IMR-90 (cell line): ENCODE measurements at regions not wholly inside any gene's neighbourhood (a gene's known extent, or its start where the extent isn't known, plus 50 kb on each side); places are given as distances from the start of the nearest gene placed in this dataset.

Source experiments
- ATAC-seq: fragments of 200-7000 bp; cut with Tn5 transposase; 2 replicates; pipeline ENCODE4 v1.9.1; 2020; ENCODE audit warnings: low read depth, mild to moderate bottlenecking, moderate library complexity
- BruUV-seq: library from RNA; stranded (reverse); fragments of 400-500 nt; replicated peaks from 2 replicates; lab custom pipeline; 2021; lab: Mats Ljungman, UMichigan
- CTCF ChIA-PET: fragments of 300-600 bp; formaldehyde crosslinking; extraction: SDS; loops from one replicate; lab custom pipeline; 2021; ENCODE audit warnings: antibody characterized with exemption; lab: Yijun Ruan, JAX
- POLR2A ChIA-PET: fragments of 300-600 bp; sonication (Branson Sonifier 250); formaldehyde crosslinking; loops from one replicate; lab custom pipeline; 2022; ENCODE audit warnings: antibody characterized with exemption; ENCODE audit not compliant: unreplicated experiment; lab: Charles Lee
- DNase-seq: peaks from one replicate; pipeline ENCODE4 v3.0.0; 2013
- H2AFZ ChIP-seq: replicated peaks from 2 replicates; pipeline ENCODE3; 2013; ENCODE audit warnings: low read length, mild to moderate bottlenecking; ENCODE audit not compliant: poor library complexity
- H2AK5ac ChIP-seq: 2 replicates; pipeline ENCODE4 v1.6.1; 2013; ENCODE audit warnings: low read depth, low read length, inconsistent platforms
- H2AK9ac ChIP-seq: replicated peaks from 2 replicates; pipeline ENCODE3; 2013; ENCODE audit warnings: mild to moderate bottlenecking, low read depth, low read length, moderate library complexity; ENCODE audit not compliant: poor library complexity
- H2BK120ac ChIP-seq: 2 replicates; pipeline ENCODE4 v1.6.1; 2013; ENCODE audit warnings: low read depth, low read length, inconsistent platforms
- H2BK15ac ChIP-seq: 3 replicates; pipeline ENCODE4 v1.6.1; 2013; ENCODE audit warnings: low read depth, low read length, inconsistent platforms
- H2BK20ac ChIP-seq: 2 replicates; pipeline ENCODE4 v1.6.1; 2013; ENCODE audit warnings: low read depth, mild to moderate bottlenecking, inconsistent platforms, low read length, moderate library complexity
- H2BK5ac ChIP-seq: 2 replicates; pipeline ENCODE4 v1.6.1; 2013; ENCODE audit warnings: mild to moderate bottlenecking, low read depth, low read length, inconsistent platforms; ENCODE audit not compliant: poor library complexity, severe bottlenecking
- H3K14ac ChIP-seq: replicated peaks from 2 replicates; pipeline ENCODE4 v1.6.1; 2013; ENCODE audit warnings: low read depth, low read length, inconsistent platforms
- H3K18ac ChIP-seq: 2 replicates; pipeline ENCODE4 v1.6.1; 2013; ENCODE audit warnings: low read depth, low read length, control low read depth
- H3K23ac ChIP-seq: 2 replicates; pipeline ENCODE4 v1.6.1; 2013; ENCODE audit warnings: low read depth, low read length, inconsistent platforms
- H3K27ac ChIP-seq: 2 replicates; pipeline ENCODE4 v1.5.1; 2013; ENCODE audit warnings: mild to moderate bottlenecking, control low read depth, low read length; ENCODE audit not compliant: insufficient read depth
- H3K27me3 ChIP-seq: 2 replicates; pipeline ENCODE4 v1.6.1; 2013; ENCODE audit warnings: low read length; ENCODE audit not compliant: control insufficient read depth, insufficient read depth
- H3K36me3 ChIP-seq: 2 replicates; pipeline ENCODE4 v1.6.1; 2013; ENCODE audit warnings: low read length, mixed read lengths; ENCODE audit not compliant: control insufficient read depth, insufficient read depth
- H3K4ac ChIP-seq: 2 replicates; pipeline ENCODE4 v1.6.1; 2013; ENCODE audit warnings: low read depth, low read length, inconsistent platforms
- H3K4me1 ChIP-seq: 2 replicates; pipeline ENCODE4 v1.6.1; 2013; ENCODE audit warnings: low read length, mixed read lengths; ENCODE audit not compliant: control insufficient read depth, insufficient read depth
- H3K4me2 ChIP-seq: 2 replicates; pipeline ENCODE4 v1.6.1; 2013; ENCODE audit warnings: low read depth, mild to moderate bottlenecking, control low read depth, low read length, moderate library complexity
- H3K4me3 ChIP-seq: 2 replicates; pipeline ENCODE4 v1.5.1; 2013; ENCODE audit warnings: low read depth, mild to moderate bottlenecking, control low read depth, low read length, moderate library complexity; ENCODE audit not compliant: insufficient read depth
- H3K56ac ChIP-seq: 2 replicates; pipeline ENCODE4 v1.6.1; 2013; ENCODE audit warnings: low read length, inconsistent platforms; ENCODE audit not compliant: insufficient read depth; ENCODE audit errors: extremely low read depth
- H3K79me1 ChIP-seq, 2 experiments: 2 replicates each; pipeline ENCODE4 v1.6.1; 2013; ENCODE audit warnings: low read length in 2 of 2, inconsistent platforms in 1 of 2, low read depth in 1 of 2
- H3K9ac ChIP-seq: 2 replicates; pipeline ENCODE4 v1.6.1; 2013; ENCODE audit warnings: low read depth, low read length, control low read depth
- H3K9me1 ChIP-seq: 2 replicates; pipeline ENCODE4 v1.6.1; 2013; ENCODE audit warnings: low read length, inconsistent platforms; ENCODE audit not compliant: insufficient read depth
- H3K9me3 ChIP-seq: 2 replicates; pipeline ENCODE4 v1.6.1; 2013; ENCODE audit warnings: low read length; ENCODE audit not compliant: control insufficient read depth, insufficient read depth
- H4K20me1 ChIP-seq: 2 replicates; pipeline ENCODE4 v1.6.1; 2013; ENCODE audit warnings: low read length, inconsistent platforms; ENCODE audit not compliant: insufficient read depth
- H4K5ac ChIP-seq: 2 replicates; pipeline ENCODE4 v1.6.1; 2013; ENCODE audit warnings: mild to moderate bottlenecking, low read depth, low read length, control low read depth
- H4K8ac ChIP-seq, 2 experiments: 2 replicates each; pipeline ENCODE4 v1.6.1; 2013; ENCODE audit warnings: low read depth in 2 of 2, low read length in 2 of 2, control low read depth in 1 of 2, inconsistent platforms in 1 of 2
- H4K91ac ChIP-seq: 2 replicates; pipeline ENCODE4 v1.6.1; 2013; ENCODE audit warnings: low read depth, low read length, inconsistent platforms; ENCODE audit not compliant: insufficient read depth
- BHLHE40 ChIP-seq: fragments of 150-350 bp; IDR thresholded peaks from 2 replicates; pipeline ENCODE4 v1.6.1; 2016; ENCODE audit warnings: mild to moderate bottlenecking, low read depth, low read length
- CHD1 ChIP-seq: IDR thresholded peaks from 2 replicates; pipeline ENCODE4 v1.6.1; 2012; ENCODE audit warnings: low read depth, low read length, improper control_type of control experiment
- CTCF ChIP-seq: conservative IDR thresholded peaks from 2 replicates; pipeline ENCODE4 v1.5.1; 2012; ENCODE audit warnings: mild to moderate bottlenecking, low read depth, low read length, improper control_type of control experiment
- ELK1 ChIP-seq: fragments of 150-350 bp; IDR thresholded peaks from 2 replicates; pipeline ENCODE4 v1.6.1; 2016; ENCODE audit warnings: low read depth, mild to moderate bottlenecking, low read length, moderate library complexity, borderline replicate concordance
- MAZ ChIP-seq: IDR thresholded peaks from 2 replicates; pipeline ENCODE4 v1.6.1; 2012; ENCODE audit warnings: low read depth, mild to moderate bottlenecking, low read length, improper control_type of control experiment, moderate library complexity, borderline replicate concordance
- MXI1 ChIP-seq: IDR thresholded peaks from 2 replicates; pipeline ENCODE4 v1.6.1; 2012; ENCODE audit warnings: low read depth, mild to moderate bottlenecking, low read length, moderate library complexity, borderline replicate concordance
- NFE2L2 ChIP-seq: fragments of 150-350 bp; IDR thresholded peaks from 2 replicates; pipeline ENCODE4 v1.6.1; 2016; ENCODE audit warnings: low read depth, mild to moderate bottlenecking, low read length
- POLR2A ChIP-seq: IDR thresholded peaks from 2 replicates; pipeline ENCODE4 v1.6.1; 2012; ENCODE audit warnings: mild to moderate bottlenecking, low read depth, low read length
- RAD21 ChIP-seq: IDR thresholded peaks from 2 replicates; pipeline ENCODE4 v1.6.1; 2012; ENCODE audit warnings: low read length, improper control_type of control experiment
- RFX5 ChIP-seq: IDR thresholded peaks from 2 replicates; pipeline ENCODE4 v1.8.0; 2012; ENCODE audit warnings: low read depth, mild to moderate bottlenecking, low read length, moderate library complexity
- SMC3 ChIP-seq: fragments of 150-350 bp; IDR thresholded peaks from 2 replicates; pipeline ENCODE4 v1.6.1; 2016; ENCODE audit warnings: low read depth, mild to moderate bottlenecking, antibody characterized with exemption, low read length, moderate library complexity
- USF2 ChIP-seq: fragments of 150-350 bp; IDR thresholded peaks from 2 replicates; pipeline ENCODE4 v1.6.1; 2017; ENCODE audit warnings: mild to moderate bottlenecking, antibody characterized with exemption, low read length, low read depth
- dilution Hi-C: fragments of 300-500 bp; cut with HindIII; formaldehyde crosslinking; loops from one replicate; pipeline ENCODE4 v1.14.3; 2018; ENCODE audit warnings: low sequenced_read_pairs; ENCODE audit not compliant: unreplicated experiment
- in situ Hi-C: fragments of 300-500 bp; cut with MboI; formaldehyde crosslinking; loops from 3 replicates; pipeline ENCODE4 v1.14.3; 2019; ENCODE audit warnings: low sequenced_read_pairs, inconsistent platforms, mixed read lengths
- intact Hi-C: fragments of 100-400 bp; cut with micrococcal nuclease; formaldehyde crosslinking; loops from 2 replicates; pipeline ENCODE4 v1.10.0; 2022

GRCh38 chr10:56662765-56663447 is 301.8 kb upstream of the ZWINT start:
- H3K4me3 ChIP-seq: no peak overlapping the region
- H3K4me1 ChIP-seq: no peaks in the 10 kb centered on the region
- H3K9me1 ChIP-seq: no peaks in the 10 kb centered on the region
- H2AK9ac ChIP-seq: no peak overlapping the region
- intact Hi-C loops: no loop called here
- no peak overlapping the region for H2AFZ ChIP-seq
- H3K9me3 ChIP-seq: peaks cover 10% of the 10 kb centered on the region
- in situ Hi-C loops: no loop called here
- no peaks in the 10 kb centered on the region for H3K27me3 ChIP-seq
- ChIA-PET POLR2A (no interaction called here), CTCF (no interaction called here)
- no peak overlapping the region for H3K56ac ChIP-seq
- ATAC-seq: no peak
- no peak overlapping the region for H4K5ac ChIP-seq
- no peaks in the 10 kb centered on the region for H3K79me1 ChIP-seq
- no peak overlapping the region for H3K4me2 ChIP-seq
- no peak overlapping the region for H2BK15ac ChIP-seq
- H3K4ac ChIP-seq: no peak overlapping the region
- H3K27ac ChIP-seq: no peak overlapping the region
- H2AK5ac ChIP-seq: no peak overlapping the region
- no TSS peak for BruUV-seq
- H4K91ac ChIP-seq: no peak overlapping the region
- dilution Hi-C loops: no loop called here
- no peak overlapping the region for H3K18ac ChIP-seq
- H2BK5ac ChIP-seq: no peak overlapping the region
- no peak overlapping the region for H2BK120ac ChIP-seq
- no peak overlapping the region for H3K23ac ChIP-seq
- H3K36me3 ChIP-seq: no peaks in the 10 kb centered on the region
- no peak overlapping the region for H2BK20ac ChIP-seq
- TF ChIP-seq POLR2A: no peak
- no peak for TF ChIP-seq BHLHE40
- no peak for TF ChIP-seq RAD21
- no peak for TF ChIP-seq MXI1
- no peak for TF ChIP-seq SMC3
- no peak for TF ChIP-seq RFX5
- no peak for TF ChIP-seq CTCF
- no peak for TF ChIP-seq USF2
- TF ChIP-seq NFE2L2: no peak
- TF ChIP-seq CHD1: no peak
- no peak for TF ChIP-seq MAZ
- TF ChIP-seq ELK1: no peak
- no peak for DNase-seq
- H3K14ac ChIP-seq: no peak overlapping the region
- H3K9ac ChIP-seq: no peak overlapping the region
- H4K20me1 ChIP-seq: no peaks in the 10 kb centered on the region
- no peak overlapping the region for H4K8ac ChIP-seq
